ENCODE measurements at regions not wholly inside any gene's neighbourhood (a gene's known extent, or its start where the extent isn't known, plus 50 kb on each side); places are given as distances from the start of the nearest gene placed in this dataset.
"Not testable (repeated sequence)": the region's sequence is repeated elsewhere in the genome, so short reads cannot be mapped to it uniquely, and the experiment has no call there.

GRCh38 chr10:108562105-108562504 is 1361.2 kb downstream of the XPNPEP1 start:
- Mint-ChIP-seq H3K4me3 (no peak overlapping the region), H3K4me1 (ENCODE audit: low read depth) (no peaks in the 10 kb centered on the region), H3K36me3 (ENCODE audit: low read depth) (no peaks in the 10 kb centered on the region), H3K27me3 (ENCODE audit: low read depth) (no peaks in the 10 kb centered on the region), H3K27ac (no peak overlapping the region), H3K9me3 (ENCODE audit: insufficient read depth) (no peaks in the 10 kb centered on the region)
- POLR2A ChIA-PET: no interaction called here
- ATAC-seq (no peak), DNase-seq (no peak)
- CTCF ChIA-PET: no interaction called here

GRCh38 chr10:108561649-108562048 is 1361.7 kb downstream of the XPNPEP1 start:
- ChIA-PET POLR2A (no interaction called here), CTCF (no interaction called here)
- no peak overlapping the region for H3K27ac Mint-ChIP-seq
- no peak for ATAC-seq
- H3K27me3 Mint-ChIP-seq (ENCODE audit: low read depth): no peaks in the 10 kb centered on the region
- no peaks in the 10 kb centered on the region for H3K9me3 Mint-ChIP-seq (ENCODE audit: insufficient read depth)
- H3K4me1 Mint-ChIP-seq (ENCODE audit: low read depth): no peaks in the 10 kb centered on the region
- H3K36me3 Mint-ChIP-seq (ENCODE audit: low read depth): no peaks in the 10 kb centered on the region
- no peak overlapping the region for H3K4me3 Mint-ChIP-seq
- DNase-seq: no peak

- Mint-ChIP-seq H3K4me1 (ENCODE audit: low read depth) (no peaks in the 10 kb centered on the region), H3K4me3 (no peak overlapping the region), H3K27me3 (ENCODE audit: low read depth) (no peaks in the 10 kb centered on the region), H3K9me3 (ENCODE audit: insufficient read depth) (no peaks in the 10 kb centered on the region), H3K27ac (no peak overlapping the region), H3K36me3 (ENCODE audit: low read depth) (no peaks in the 10 kb centered on the region)
- POLR2A ChIA-PET: no interaction called here
- ATAC-seq: no peak
- CTCF ChIA-PET: no interaction called here
- DNase-seq: no peak
Measured at GRCh38 chr10:108560488-108560887, 1362.8 kb downstream of the XPNPEP1 start.

GRCh38 chr10:108556186-108556585 is 1367.1 kb downstream of the XPNPEP1 start:
- H3K27ac Mint-ChIP-seq: no peak overlapping the region
- no peak overlapping the region for H3K4me3 Mint-ChIP-seq
- ATAC-seq (no peak), DNase-seq (no peak)
- ChIA-PET CTCF (no interaction called here), POLR2A (no interaction called here)
- H3K27me3 Mint-ChIP-seq (ENCODE audit: low read depth): no peaks in the 10 kb centered on the region
- H3K36me3 Mint-ChIP-seq (ENCODE audit: low read depth): no peaks in the 10 kb centered on the region
- no peaks in the 10 kb centered on the region for H3K4me1 Mint-ChIP-seq (ENCODE audit: low read depth)
- no peaks in the 10 kb centered on the region for H3K9me3 Mint-ChIP-seq (ENCODE audit: insufficient read depth)

- Mint-ChIP-seq H3K27me3 (ENCODE audit: low read depth) (no peaks in the 10 kb centered on the region), H3K4me1 (ENCODE audit: low read depth) (no peaks in the 10 kb centered on the region), H3K27ac (no peak overlapping the region), H3K4me3 (no peak overlapping the region), H3K36me3 (ENCODE audit: low read depth) (no peaks in the 10 kb centered on the region), H3K9me3 (ENCODE audit: insufficient read depth) (no peaks in the 10 kb centered on the region)
- POLR2A ChIA-PET: no interaction called here
- CTCF ChIA-PET: no interaction called here
- DNase-seq (no peak), ATAC-seq (no peak)
Measured at GRCh38 chr10:108545921-108546320, 1377.4 kb downstream of the XPNPEP1 start.

- Mint-ChIP-seq H3K27ac (no peak overlapping the region), H3K9me3 (ENCODE audit: insufficient read depth) (no peaks in the 10 kb centered on the region), H3K36me3 (ENCODE audit: low read depth) (no peaks in the 10 kb centered on the region), H3K4me1 (ENCODE audit: low read depth) (no peaks in the 10 kb centered on the region), H3K27me3 (ENCODE audit: low read depth) (no peaks in the 10 kb centered on the region), H3K4me3 (no peak overlapping the region)
- DNase-seq (peak; percentile 43), ATAC-seq (peak; percentile 58)
- ChIA-PET CTCF (no interaction called here), POLR2A (no interaction called here)
Measured at GRCh38 chr10:108544500-108545120, 1378.7 kb downstream of the XPNPEP1 start.

GRCh38 chr10:108533551-108533950 is 1369.0 kb upstream of the SORCS1 start:
- CTCF ChIA-PET: interaction anchor here (0.6 kb wide), 1 partner anchor 1752 kb away, joined by 3 read pairs; no protein-coding TSS in a partner anchor
- ATAC-seq; H3K36me3 Mint-ChIP-seq (ENCODE audit: low read depth); H3K27ac Mint-ChIP-seq; H3K27me3 Mint-ChIP-seq (ENCODE audit: low read depth); H3K4me3 Mint-ChIP-seq; DNase-seq; POLR2A ChIA-PET; H3K4me1 Mint-ChIP-seq (ENCODE audit: low read depth): not testable (repeated sequence)
- H3K9me3 Mint-ChIP-seq (ENCODE audit: insufficient read depth): peaks cover 13% of the 10 kb centered on the region

GRCh38 chr10:108523016-108523800 is 1358.7 kb upstream of the SORCS1 start:
- ATAC-seq: no peak
- no peaks in the 10 kb centered on the region for H3K9me3 Mint-ChIP-seq (ENCODE audit: insufficient read depth)
- H3K27ac Mint-ChIP-seq: no peak overlapping the region
- H3K4me1 Mint-ChIP-seq (ENCODE audit: low read depth): no peaks in the 10 kb centered on the region
- H3K4me3 Mint-ChIP-seq: no peak overlapping the region
- H3K27me3 Mint-ChIP-seq (ENCODE audit: low read depth): no peaks in the 10 kb centered on the region
- ChIA-PET POLR2A (no interaction called here), CTCF (no interaction called here)
- DNase-seq: no peak
- no peaks in the 10 kb centered on the region for H3K36me3 Mint-ChIP-seq (ENCODE audit: low read depth)

- no peak for ATAC-seq
- no peaks in the 10 kb centered on the region for H3K9me3 Mint-ChIP-seq (ENCODE audit: insufficient read depth)
Measured at GRCh38 chr10:108521827-108522492, 1357.5 kb upstream of the SORCS1 start.

GRCh38 chr10:108515821-108516220 is 1351.3 kb upstream of the SORCS1 start:
- H3K4me1 Mint-ChIP-seq (ENCODE audit: low read depth): no peaks in the 10 kb centered on the region
- CTCF ChIA-PET: no interaction called here
- DNase-seq: no peak
- H3K36me3 Mint-ChIP-seq (ENCODE audit: low read depth): no peaks in the 10 kb centered on the region
- ATAC-seq: no peak
- H3K27ac Mint-ChIP-seq: no peak overlapping the region
- no peaks in the 10 kb centered on the region for H3K27me3 Mint-ChIP-seq (ENCODE audit: low read depth)
- H3K4me3 Mint-ChIP-seq: no peak overlapping the region
- POLR2A ChIA-PET: no interaction called here
- no peaks in the 10 kb centered on the region for H3K9me3 Mint-ChIP-seq (ENCODE audit: insufficient read depth)

More at GRCh38 chr10:108521827-108522492, 1357.5 kb upstream of the SORCS1 start:
- CTCF ChIA-PET: no interaction called here
- no peaks in the 10 kb centered on the region for H3K36me3 Mint-ChIP-seq (ENCODE audit: low read depth)
- POLR2A ChIA-PET: no interaction called here
- no peak for DNase-seq
- H3K4me1 Mint-ChIP-seq (ENCODE audit: low read depth): no peaks in the 10 kb centered on the region
- no peak overlapping the region for H3K4me3 Mint-ChIP-seq
- no peaks in the 10 kb centered on the region for H3K27me3 Mint-ChIP-seq (ENCODE audit: low read depth)
- no peak overlapping the region for H3K27ac Mint-ChIP-seq

GRCh38 chr10:108500396-108500795 is 1335.9 kb upstream of the SORCS1 start:
- Mint-ChIP-seq H3K9me3 (ENCODE audit: insufficient read depth) (peaks cover 12% of the 10 kb centered on the region), H3K4me3 (no peak overlapping the region), H3K36me3 (ENCODE audit: low read depth) (no peaks in the 10 kb centered on the region), H3K4me1 (ENCODE audit: low read depth) (no peaks in the 10 kb centered on the region), H3K27me3 (ENCODE audit: low read depth) (no peaks in the 10 kb centered on the region), H3K27ac (no peak overlapping the region)
- ChIA-PET POLR2A (no interaction called here), CTCF (no interaction called here)
- ATAC-seq: no peak
- no peak for DNase-seq

GRCh38 chr10:108496106-108496505 is 1331.6 kb upstream of the SORCS1 start:
- ChIA-PET CTCF (no interaction called here), POLR2A (no interaction called here)
- H3K4me1 Mint-ChIP-seq (ENCODE audit: low read depth): no peaks in the 10 kb centered on the region
- H3K36me3 Mint-ChIP-seq (ENCODE audit: low read depth): no peaks in the 10 kb centered on the region
- no peak overlapping the region for H3K27ac Mint-ChIP-seq
- H3K4me3 Mint-ChIP-seq: no peak overlapping the region
- no peak for ATAC-seq
- peaks cover 13% of the 10 kb centered on the region for H3K9me3 Mint-ChIP-seq (ENCODE audit: insufficient read depth)
- H3K27me3 Mint-ChIP-seq (ENCODE audit: low read depth): no peaks in the 10 kb centered on the region
- no peak for DNase-seq

All from activated CD8-positive, alpha-beta T cell treated with anti-CD3 and anti-CD28 coated beads, Interleukin-2, amount 10 ng/mL, durations not matched to agents 7 days and 5 days (primary cell).